Keratinocyte (primary cell): ENCODE measurements at regions not wholly inside any gene's neighbourhood (a gene's known extent, or its start where the extent isn't known, plus 50 kb on each side); places are given as distances from the start of the nearest gene placed in this dataset.

Experiments used
- DNase-seq: peaks from one replicate; pipeline ENCODE4 v3.0.0-alpha.2; 2011; ENCODE audit warnings: low read depth, missing footprints, low spot score
- FAIRE-seq: peaks from 2 replicates; lab custom pipeline; 2011; peaks lifted over from hg19 to GRCh38; lab: Jason Lieb, UNC
- H2AFZ ChIP-seq: 2 replicates; pipeline ENCODE4 v1.6.0; 2012; ENCODE audit warnings: low read length, control low read depth, inconsistent platforms; ENCODE audit not compliant: control insufficient read depth
- H3K27ac ChIP-seq: 2 replicates; pipeline ENCODE4 v1.5.1; 2011; ENCODE audit warnings: low read length; ENCODE audit not compliant: control insufficient read depth, insufficient read depth
- H3K27me3 ChIP-seq: 3 replicates; pipeline ENCODE4 v1.6.0; 2011; ENCODE audit warnings: low read length; ENCODE audit not compliant: control insufficient read depth, insufficient read depth; ENCODE audit errors: extremely low read depth
- H3K36me3 ChIP-seq, 2 experiments: 2 replicates in 1 of 2; 3 replicates in 1 of 2; pipeline ENCODE4 v1.5.1; 2011; ENCODE audit warnings: low read length in 2 of 2, mild to moderate bottlenecking in 1 of 2; ENCODE audit not compliant: control insufficient read depth in 2 of 2, insufficient read depth in 2 of 2; ENCODE audit errors: extremely low read depth in 1 of 2
- H3K4me1 ChIP-seq: 3 replicates; pipeline ENCODE4 v1.5.1; 2011; ENCODE audit warnings: low read length; ENCODE audit not compliant: control insufficient read depth, insufficient read depth; ENCODE audit errors: extremely low read depth
- H3K4me2 ChIP-seq: 3 replicates; pipeline ENCODE4 v1.6.0; 2011; ENCODE audit warnings: low read depth, low read length; ENCODE audit not compliant: control insufficient read depth, insufficient read depth; ENCODE audit errors: extremely low read depth
- H3K4me3 ChIP-seq, 3 experiments: fragments of 200-600 bp in 1 of 3; sonication (generic) in 1 of 3; 2 replicates in 2 of 3; 3 replicates in 1 of 3; pipeline ENCODE4 v1.5.1; 2011 to 2016; ENCODE audit warnings: low read length in 3 of 3, mild to moderate bottlenecking in 3 of 3, control low read depth in 2 of 3, inconsistent platforms in 1 of 3, low read depth in 1 of 3, mixed read lengths in 1 of 3, mixed run types in 1 of 3, moderate library complexity in 1 of 3; ENCODE audit not compliant: control insufficient read depth in 2 of 3, insufficient read depth in 2 of 3; ENCODE audit errors: extremely low read depth in 1 of 3
- H3K79me2 ChIP-seq: 2 replicates; pipeline ENCODE4 v1.6.0; 2012; ENCODE audit warnings: low read length; ENCODE audit not compliant: control insufficient read depth, insufficient read depth
- H3K9ac ChIP-seq: 3 replicates; pipeline ENCODE4 v1.6.0; 2011; ENCODE audit warnings: low read length; ENCODE audit not compliant: control insufficient read depth, insufficient read depth; ENCODE audit errors: extremely low read depth
- H3K9me1 ChIP-seq: 3 replicates; pipeline ENCODE4 v1.6.0; 2011; ENCODE audit warnings: low read length; ENCODE audit not compliant: control insufficient read depth, insufficient read depth; ENCODE audit errors: extremely low read depth
- H3K9me3 ChIP-seq: 2 replicates; pipeline ENCODE4 v1.5.1; 2012; ENCODE audit warnings: low read depth, low read length; ENCODE audit not compliant: control insufficient read depth
- H4K20me1 ChIP-seq: 3 replicates; pipeline ENCODE4 v1.6.0; 2011; ENCODE audit warnings: low read length; ENCODE audit not compliant: control insufficient read depth, insufficient read depth; ENCODE audit errors: extremely low read depth
- CTCF ChIP-seq, 3 experiments: IDR thresholded peaks in 1 of 3; conservative IDR thresholded peaks in 1 of 3; optimal IDR thresholded peaks in 1 of 3; 2 replicates in 2 of 3; 3 replicates in 1 of 3; pipeline versions ENCODE3 to v1.5.1; 2011; ENCODE audit warnings: low read length in 3 of 3, mild to moderate bottlenecking in 3 of 3, moderate library complexity in 2 of 3, control low read depth in 1 of 3, inconsistent platforms in 1 of 3; ENCODE audit not compliant: insufficient read depth in 2 of 3; ENCODE audit errors: extremely low read depth in 1 of 3
- EZH2 ChIP-seq: IDR thresholded peaks from one replicate; pipeline ENCODE4 v1.6.1; 2012; ENCODE audit warnings: inconsistent platforms, mild to moderate bottlenecking, low read length, moderate library complexity
- dilution Hi-C: fragments of 300-500 bp; cut with MboI; formaldehyde crosslinking; loops from one replicate; pipeline ENCODE4 v1.7.0; 2020; ENCODE audit warnings: low sequenced_read_pairs; ENCODE audit not compliant: extremely low pct_ligation_motif_present

- H2AFZ ChIP-seq, result no peak overlapping the region
- no peaks in the 10 kb centered on the region for H3K9me3 ChIP-seq
- H4K20me1 ChIP-seq, result no peaks in the 10 kb centered on the region
- FAIRE-seq, result peak; percentile 43
- TF ChIP-seq CTCF (optimal IDR thresholded peaks at IDR 0.05 in 1 of 3, IDR thresholded peaks at IDR 0.05 in 1 of 3, conservative IDR thresholded peaks at IDR 0.05 in 1 of 3; ENCODE audit: extremely low read depth in 1 of 3, insufficient read depth in 2 of 3, low read length in 3 of 3) (peak; percentile 61 to 72 (median 67)), EZH2 (no peak)
- H3K9ac ChIP-seq, result no peak overlapping the region
- H3K4me1 ChIP-seq, result no peaks in the 10 kb centered on the region
- dilution Hi-C loops, result no loop called here
- no peaks in the 10 kb centered on the region for H3K79me2 ChIP-seq
- no peaks in the 10 kb centered on the region for H3K27me3 ChIP-seq
- peak; percentile 33 for DNase-seq
- no peak overlapping the region for H3K4me2 ChIP-seq
- H3K27ac ChIP-seq, result no peak overlapping the region
- no peaks in the 10 kb centered on the region for H3K36me3 ChIP-seq
- no peak overlapping the region for H3K4me3 ChIP-seq
- H3K9me1 ChIP-seq, result no peaks in the 10 kb centered on the region
Observed at GRCh38 chr3:632571-633170, 436.1 kb downstream of the CHL1 start.

GRCh38 chr3:634511-634910 is 437.9 kb downstream of the CHL1 start:
- H2AFZ ChIP-seq, result no peak overlapping the region
- dilution Hi-C loops, result no loop called here
- no peaks in the 10 kb centered on the region for H3K4me1 ChIP-seq
- TF ChIP-seq EZH2 (no peak), CTCF (optimal IDR thresholded peaks at IDR 0.05 in 1 of 3, IDR thresholded peaks at IDR 0.05 in 1 of 3, conservative IDR thresholded peaks at IDR 0.05 in 1 of 3; ENCODE audit: extremely low read depth in 1 of 3, insufficient read depth in 2 of 3, low read length in 3 of 3) (no peak)
- no peaks in the 10 kb centered on the region for H3K79me2 ChIP-seq
- DNase-seq (no peak), FAIRE-seq (no peak)
- no peaks in the 10 kb centered on the region for H3K36me3 ChIP-seq
- H3K9me1 ChIP-seq, result no peaks in the 10 kb centered on the region
- no peak overlapping the region for H3K9ac ChIP-seq
- no peak overlapping the region for H3K27ac ChIP-seq
- H3K9me3 ChIP-seq, result no peaks in the 10 kb centered on the region
- no peak overlapping the region for H3K4me2 ChIP-seq
- H4K20me1 ChIP-seq, result no peaks in the 10 kb centered on the region
- H3K27me3 ChIP-seq, result no peaks in the 10 kb centered on the region
- H3K4me3 ChIP-seq, result no peak overlapping the region
